Naive thymus-derived CD4-positive, alpha-beta T cell (primary cell): ENCODE measurements at regions not wholly inside any gene's neighbourhood (a gene's known extent, or its start where the extent isn't known, plus 50 kb on each side); places are given as distances from the start of the nearest gene placed in this dataset.

Experiments used
- ATAC-seq: fragments of 150-1000 bp; cut with Tn5 transposase; 2 replicates; pipeline ENCODE4 v1.10.0; 2021; ENCODE audit warnings: mild to moderate bottlenecking, moderate library complexity
- CTCF ChIA-PET: fragments of 350-600 bp; sonication (Branson Sonifier 250); formaldehyde crosslinking; loops from one replicate; lab custom pipeline; 2021; ENCODE audit warnings: antibody characterized with exemption; lab: Charles Lee
- POLR2A ChIA-PET: fragments of 350-600 bp; sonication (Branson Sonifier 250); formaldehyde crosslinking; loops from one replicate; lab custom pipeline; 2021; ENCODE audit warnings: antibody characterized with exemption, inconsistent platforms; lab: Charles Lee
- DNase-seq, 9 donors: peaks; one replicate each; pipeline versions ENCODE4 v3.0.0 to v3.0.0-alpha.2; 2020 to 2022; ENCODE audit warnings: mixed read lengths in 1 of 9
- H3K27ac ChIP-seq: one replicate; pipeline ENCODE4 v1.7.0; 2013; ENCODE audit warnings: mild to moderate bottlenecking, low read depth, low read length, moderate library complexity
- H3K27me3 ChIP-seq, 2 donors: one replicate each; pipeline ENCODE4 v1.7.0; 2013; ENCODE audit warnings: low read length in 2 of 2, mild to moderate bottlenecking in 2 of 2, moderate library complexity in 2 of 2; ENCODE audit not compliant: control insufficient read depth in 2 of 2, insufficient read depth in 2 of 2
- H3K36me3 ChIP-seq, 3 experiments: 1 replicate in 2 of 3; 2 replicates in 1 of 3; pipeline ENCODE4 v1.7.0; 2013; ENCODE audit warnings: low read length in 3 of 3, mild to moderate bottlenecking in 3 of 3, moderate library complexity in 1 of 3; ENCODE audit not compliant: insufficient read depth in 3 of 3, control insufficient read depth in 2 of 3
- H3K4me1 ChIP-seq, 2 donors: one replicate each; pipeline ENCODE4 v1.7.0; 2013; ENCODE audit warnings: low read length in 2 of 2, mild to moderate bottlenecking in 2 of 2, moderate library complexity in 1 of 2; ENCODE audit not compliant: control insufficient read depth in 2 of 2, insufficient read depth in 2 of 2
- H3K4me3 ChIP-seq: 2 replicates; pipeline ENCODE4 v1.7.0; 2013; ENCODE audit warnings: mild to moderate bottlenecking, low read length
- H3K9me3 ChIP-seq, 3 experiments: 1 replicate in 2 of 3; 2 replicates in 1 of 3; pipeline ENCODE4 v1.7.0; 2013; ENCODE audit warnings: low read length in 3 of 3; ENCODE audit not compliant: control insufficient read depth in 2 of 3
- H3K27ac Mint-ChIP-seq, 9 donors: one replicate each; pipeline ENCODE4 v1.8.0; 2020 to 2022; ENCODE audit warnings: mixed read lengths in 9 of 9, mild to moderate bottlenecking in 8 of 9, moderate library complexity in 5 of 9, inconsistent platforms in 2 of 9
- H3K27me3 Mint-ChIP-seq, 5 donors: one replicate each; pipeline ENCODE4 v1.8.0; 2021 to 2022; ENCODE audit warnings: mixed read lengths in 5 of 5, mild to moderate bottlenecking in 1 of 5
- H3K36me3 Mint-ChIP-seq, 5 donors: one replicate each; pipeline ENCODE4 v1.8.0; 2020 to 2022; ENCODE audit warnings: mixed read lengths in 5 of 5, mild to moderate bottlenecking in 3 of 5, inconsistent platforms in 1 of 5
- H3K4me1 Mint-ChIP-seq, 7 donors: one replicate each; pipeline ENCODE4 v1.8.0; 2020 to 2022; ENCODE audit warnings: mixed read lengths in 7 of 7, mild to moderate bottlenecking in 3 of 7, inconsistent platforms in 1 of 7
- H3K4me3 Mint-ChIP-seq, 10 donors: one replicate each; pipeline ENCODE4 v1.8.0; 2020 to 2022; ENCODE audit warnings: mild to moderate bottlenecking in 10 of 10, mixed read lengths in 10 of 10, moderate library complexity in 6 of 10, inconsistent platforms in 2 of 10
- H3K9me3 Mint-ChIP-seq, 11 donors: one replicate each; pipeline ENCODE4 v1.8.0; 2020 to 2022; ENCODE audit warnings: mixed read lengths in 11 of 11, mild to moderate bottlenecking in 4 of 11, inconsistent platforms in 1 of 11, moderate library complexity in 1 of 11
- intact Hi-C, 2 donors: fragments of 100-400 bp; cut with micrococcal nuclease; formaldehyde crosslinking; loops; one replicate each; pipeline ENCODE4 v1.15.1; 2023

- H3K27me3 ChIP-seq: no peaks in the 10 kb centered on the region
- H3K36me3 ChIP-seq: no peaks in the 10 kb centered on the region
- Mint-ChIP-seq H3K9me3 (peaks cover 0 to 24% (median 8%) of the 10 kb centered on the region in 11 donors), H3K4me1 (no peaks in the 10 kb centered on the region), H3K4me3 (no peak overlapping the region), H3K27me3 (no peaks in the 10 kb centered on the region), H3K36me3 (no peaks in the 10 kb centered on the region), H3K27ac (no peak overlapping the region)
- ATAC-seq: no peak
- no peak for DNase-seq
- H3K27ac ChIP-seq: no peak overlapping the region
- H3K4me1 ChIP-seq: no peaks in the 10 kb centered on the region
- ChIA-PET POLR2A (no interaction called here), CTCF (no interaction called here)
- intact Hi-C loops: no loop called here
- no peaks in the 10 kb centered on the region for H3K9me3 ChIP-seq
- H3K4me3 ChIP-seq: no peak overlapping the region
These were observed 1176.4 kb upstream of the RAG2 start for GRCh38 chr11:37774441-37774840.

DNA sequence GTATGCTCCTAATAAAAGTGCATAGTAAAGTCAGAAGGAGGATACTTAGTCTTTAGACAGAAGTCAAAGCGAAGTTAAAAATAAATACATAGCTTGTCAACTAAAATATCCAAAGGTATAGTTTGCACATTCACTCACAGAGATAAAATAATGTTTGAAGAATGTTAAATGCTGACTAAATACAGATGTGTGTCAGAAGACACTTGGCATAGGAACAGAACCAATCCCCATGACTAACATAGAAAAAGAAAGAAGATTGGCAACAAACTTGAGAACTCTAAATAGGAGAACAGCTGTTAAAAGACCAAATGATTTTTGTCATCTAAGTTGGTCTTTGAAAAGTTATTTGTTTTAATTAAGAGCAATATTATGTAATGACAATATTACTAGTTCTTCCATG is 1172.1 kb upstream of the RAG2 start:
- H3K4me1 Mint-ChIP-seq: no peaks in the 10 kb centered on the region
- ChIA-PET POLR2A (no interaction called here), CTCF (no interaction called here)
- no peaks in the 10 kb centered on the region for H3K36me3 Mint-ChIP-seq
- H3K4me3 Mint-ChIP-seq: no peak overlapping the region
- peaks cover 0 to 18% (median 6%) of the 10 kb centered on the region in 11 donors for H3K9me3 Mint-ChIP-seq
- Histone ChIP-seq H3K36me3 (no peaks in the 10 kb centered on the region), H3K9me3 (no peaks in the 10 kb centered on the region), H3K27me3 (no peaks in the 10 kb centered on the region), H3K4me1 (no peaks in the 10 kb centered on the region), H3K27ac (no peak overlapping the region), H3K4me3 (no peak overlapping the region)
- DNase-seq (no peak), ATAC-seq (no peak)
- intact Hi-C loops: no loop called here
- no peaks in the 10 kb centered on the region for H3K27me3 Mint-ChIP-seq
- H3K27ac Mint-ChIP-seq: no peak overlapping the region

GRCh38 chr11:37762079-37762478 is 1164.0 kb upstream of the RAG2 start:
- intact Hi-C loops: no loop called here
- POLR2A ChIA-PET: no interaction called here
- H3K9me3 ChIP-seq: no peaks in the 10 kb centered on the region
- no peaks in the 10 kb centered on the region for H3K36me3 Mint-ChIP-seq
- no peaks in the 10 kb centered on the region for H3K36me3 ChIP-seq
- no peaks in the 10 kb centered on the region for H3K27me3 ChIP-seq
- no peak overlapping the region for H3K27ac Mint-ChIP-seq
- DNase-seq: no peak
- H3K9me3 Mint-ChIP-seq: peaks cover 0 to 22% (median 2%) of the 10 kb centered on the region in 11 donors
- no peak overlapping the region for H3K4me3 Mint-ChIP-seq
- no peak for ATAC-seq
- no peak overlapping the region for H3K27ac ChIP-seq
- H3K4me1 Mint-ChIP-seq: no peaks in the 10 kb centered on the region
- no peaks in the 10 kb centered on the region for H3K4me1 ChIP-seq
- H3K4me3 ChIP-seq: no peak overlapping the region
- no peaks in the 10 kb centered on the region for H3K27me3 Mint-ChIP-seq
- CTCF ChIA-PET: no interaction called here

GRCh38 chr11:37755521-37755920 is 1157.5 kb upstream of the RAG2 start:
- Histone ChIP-seq H3K36me3 (no peaks in the 10 kb centered on the region), H3K27me3 (no peaks in the 10 kb centered on the region), H3K4me3 (no peak overlapping the region), H3K27ac (no peak overlapping the region), H3K4me1 (no peaks in the 10 kb centered on the region), H3K9me3 (no peaks in the 10 kb centered on the region)
- peaks cover 1 to 19% (median 5%) of the 10 kb centered on the region in 11 donors for H3K9me3 Mint-ChIP-seq
- DNase-seq: no peak
- no peak for ATAC-seq
- H3K27me3 Mint-ChIP-seq: no peaks in the 10 kb centered on the region
- H3K4me1 Mint-ChIP-seq: no peaks in the 10 kb centered on the region
- ChIA-PET POLR2A (no interaction called here), CTCF (no interaction called here)
- intact Hi-C loops: no loop called here
- no peaks in the 10 kb centered on the region for H3K36me3 Mint-ChIP-seq
- H3K27ac Mint-ChIP-seq: no peak overlapping the region
- no peak overlapping the region for H3K4me3 Mint-ChIP-seq

DNA sequence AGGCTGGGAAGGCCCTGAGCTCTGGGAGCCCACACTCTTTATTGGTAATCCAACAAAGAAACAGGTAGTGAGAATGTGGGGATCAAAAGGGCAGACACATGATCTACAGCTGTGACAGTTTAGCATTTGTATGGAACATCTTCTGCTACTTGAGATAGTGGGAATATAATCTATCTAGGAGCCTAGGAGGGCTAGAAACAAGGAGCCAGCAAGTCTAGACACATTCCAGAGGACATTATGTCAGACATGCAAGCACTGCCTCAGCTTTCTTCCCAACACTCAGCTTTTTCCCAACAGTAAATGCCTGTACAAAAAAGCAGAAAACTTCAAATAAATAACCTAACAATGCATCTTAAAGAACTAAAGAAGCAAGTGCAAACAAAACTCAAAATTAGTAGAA is 1150.6 kb upstream of the RAG2 start:
- no peak overlapping the region for H3K4me3 Mint-ChIP-seq
- peaks cover 0 to 20% (median 4%) of the 10 kb centered on the region in 11 donors for H3K9me3 Mint-ChIP-seq
- no peaks in the 10 kb centered on the region for H3K9me3 ChIP-seq
- H3K27me3 ChIP-seq: no peaks in the 10 kb centered on the region
- H3K36me3 ChIP-seq: no peaks in the 10 kb centered on the region
- no peaks in the 10 kb centered on the region for H3K4me1 ChIP-seq
- peaks cover 0 to 3% (median 0%) of the 10 kb centered on the region in 5 donors for H3K36me3 Mint-ChIP-seq
- CTCF ChIA-PET: no interaction called here
- no peaks in the 10 kb centered on the region for H3K4me1 Mint-ChIP-seq
- no peak for DNase-seq
- no peak for ATAC-seq
- POLR2A ChIA-PET: no interaction called here
- H3K4me3 ChIP-seq: no peak overlapping the region
- intact Hi-C loops: no loop called here
- no peak overlapping the region for H3K27ac Mint-ChIP-seq
- no peak overlapping the region for H3K27ac ChIP-seq
- H3K27me3 Mint-ChIP-seq: no peaks in the 10 kb centered on the region

DNA sequence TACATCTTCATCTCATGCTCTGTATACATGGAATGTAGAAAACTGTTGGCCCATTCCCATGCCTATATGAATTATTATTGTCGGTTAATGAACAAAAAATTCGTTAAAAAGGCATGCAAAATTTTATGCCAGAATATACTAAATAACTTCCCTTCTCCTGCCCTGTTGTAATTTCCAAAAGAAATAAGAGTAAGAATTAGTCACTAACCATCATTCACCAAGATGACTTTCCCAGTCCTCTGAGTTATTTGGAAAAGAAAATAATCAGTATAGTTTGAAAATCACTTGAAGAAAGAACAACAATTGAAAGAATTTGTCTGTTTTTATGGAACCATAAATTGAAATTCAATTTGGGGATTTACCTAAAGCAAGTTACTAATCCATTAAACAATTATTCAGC is 1149.1 kb upstream of the RAG2 start:
- peaks cover 0 to 21% (median 4%) of the 10 kb centered on the region in 11 donors for H3K9me3 Mint-ChIP-seq
- Histone ChIP-seq H3K4me1 (no peaks in the 10 kb centered on the region), H3K27ac (no peak overlapping the region), H3K9me3 (no peaks in the 10 kb centered on the region), H3K27me3 (no peaks in the 10 kb centered on the region), H3K36me3 (no peaks in the 10 kb centered on the region), H3K4me3 (no peak overlapping the region)
- no peak overlapping the region for H3K27ac Mint-ChIP-seq
- H3K4me3 Mint-ChIP-seq: no peak overlapping the region
- DNase-seq: no peak
- no peaks in the 10 kb centered on the region for H3K27me3 Mint-ChIP-seq
- ATAC-seq: no peak
- intact Hi-C loops: no loop called here
- no peaks in the 10 kb centered on the region for H3K4me1 Mint-ChIP-seq
- H3K36me3 Mint-ChIP-seq: peaks cover 0 to 3% (median 0%) of the 10 kb centered on the region in 5 donors
- ChIA-PET CTCF (no interaction called here), POLR2A (no interaction called here)

GRCh38 chr11:37727371-37727770 is 1129.3 kb upstream of the RAG2 start:
- H3K27me3 Mint-ChIP-seq: no peaks in the 10 kb centered on the region
- CTCF ChIA-PET: no interaction called here

More at GRCh38 chr11:37727371-37727770, 1129.3 kb upstream of the RAG2 start:
- Histone ChIP-seq H3K27ac (no peak overlapping the region), H3K4me3 (no peak overlapping the region), H3K4me1 (no peaks in the 10 kb centered on the region), H3K36me3 (no peaks in the 10 kb centered on the region), H3K9me3 (no peaks in the 10 kb centered on the region), H3K27me3 (no peaks in the 10 kb centered on the region)
- ATAC-seq (no peak), DNase-seq (no peak)
- H3K4me3 Mint-ChIP-seq: no peak overlapping the region
- peaks cover 0 to 24% (median 5%) of the 10 kb centered on the region in 11 donors for H3K9me3 Mint-ChIP-seq
- POLR2A ChIA-PET: no interaction called here
- no peak overlapping the region for H3K27ac Mint-ChIP-seq
- no peaks in the 10 kb centered on the region for H3K36me3 Mint-ChIP-seq
- intact Hi-C loops: no loop called here
- H3K4me1 Mint-ChIP-seq: no peaks in the 10 kb centered on the region
